Vagina (tissue), 2 donors: ENCODE measurements at regions not wholly inside any gene's neighbourhood (a gene's known extent, or its start where the extent isn't known, plus 50 kb on each side); places are given as distances from the start of the nearest gene placed in this dataset.

Experiments
- DNase-seq, 2 donors: peaks; one replicate each; pipeline ENCODE4 v3.0.0-alpha.2; 2017; ENCODE audit errors: extremely low spot score in 2 of 2
- H3K27ac ChIP-seq: fragments of 200-600 bp; sonication (generic); one replicate; pipeline ENCODE4 v1.5.1; 2019
- H3K27me3 ChIP-seq: fragments of 200-600 bp; sonication (generic); one replicate; pipeline ENCODE4 v1.5.1; 2019
- H3K36me3 ChIP-seq, 2 donors: fragments of 200-600 bp; sonication (generic); one replicate each; pipeline ENCODE4 v1.5.1; 2017 to 2019
- H3K4me1 ChIP-seq: fragments of 200-600 bp; sonication (generic); one replicate; pipeline ENCODE4 v1.5.1; 2019
- H3K4me3 ChIP-seq, 2 donors: fragments of 200-600 bp; sonication (generic); 1 replicate in 1 of 2; 2 replicates in 1 of 2; pipeline ENCODE4 v1.5.1; 2016 to 2019
- H3K9me3 ChIP-seq: fragments of 200-600 bp; sonication (generic); one replicate; pipeline ENCODE4 v1.5.1; 2019
- POLR2A ChIP-seq, 2 donors: fragments of 450-650 bp; IDR thresholded peaks; one replicate each; pipeline ENCODE4 v1.6.1; 2017; ENCODE audit warnings: antibody characterized with exemption in 2 of 2, mild to moderate bottlenecking in 2 of 2, moderate library complexity in 2 of 2
- POLR2AphosphoS5 ChIP-seq, 2 donors: sonication (generic); formaldehyde crosslinking; IDR thresholded peaks; one replicate each; pipeline ENCODE4 v1.9.0; 2017; ENCODE audit warnings: antibody characterized with exemption in 2 of 2, mild to moderate bottlenecking in 2 of 2, low read depth in 1 of 2; ENCODE audit not compliant: insufficient read depth in 1 of 2
- intact Hi-C: fragments of 100-400 bp; cut with DNase I; formaldehyde crosslinking; loops from one replicate; pipeline ENCODE4 v1.15.1; 2023
- TF ChIP-seq, protein P1 (sequence below), 3 experiments: fragments of 450-650 bp in 2 of 3; fragments of 200-600 bp in 1 of 3; sonication (generic) in 1 of 3; IDR thresholded peaks; one replicate each; pipeline ENCODE4 v1.5.1; 2017 to 2019; ENCODE audit warnings: antibody characterized with exemption in 3 of 3, mild to moderate bottlenecking in 2 of 3, moderate library complexity in 2 of 3

DNA sequence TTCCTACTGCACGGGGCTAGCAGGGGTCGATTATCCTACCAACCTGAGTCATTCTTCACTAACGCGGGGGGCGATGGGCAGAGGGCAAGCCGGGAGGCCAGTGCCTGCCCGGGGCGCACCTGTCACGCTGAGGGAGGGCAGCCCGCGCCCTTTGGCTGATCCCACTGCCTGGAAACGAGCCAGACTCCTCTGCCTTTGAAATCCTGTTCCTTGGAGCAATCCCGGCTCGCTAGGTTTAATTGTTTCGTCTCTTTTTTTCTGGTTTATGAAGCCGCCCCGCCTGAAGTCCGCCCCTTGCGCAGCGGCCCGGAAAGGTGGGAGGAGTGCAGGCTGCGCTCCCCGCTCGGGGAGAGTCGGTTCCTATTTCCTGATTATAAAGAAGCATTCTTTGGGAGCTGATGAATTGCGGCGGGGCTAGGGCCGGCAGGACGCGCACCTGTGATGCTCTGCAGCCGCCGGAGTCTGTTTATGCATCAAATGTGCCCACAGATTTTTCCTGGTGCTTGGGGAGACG lies 484.2 kb downstream of the BCOR start:
- Histone ChIP-seq H3K4me1 (peaks cover 6% of the 10 kb centered on the region), H3K36me3 (no peaks in the 10 kb centered on the region), H3K9me3 (no peaks in the 10 kb centered on the region), H3K27ac (no peak overlapping the region), H3K4me3 (peak overlapping the region; percentile 4 to 24), H3K27me3 (no peaks in the 10 kb centered on the region)
- intact Hi-C loops: no loop called here
- TF ChIP-seq POLR2A (IDR thresholded peaks at IDR 0.05) (no peak), POLR2AphosphoS5 (IDR thresholded peaks at IDR 0.05; ENCODE audit: insufficient read depth in 1 of 2, low read depth in 1 of 2) (no peak)
- TF ChIP-seq, protein P1, sequence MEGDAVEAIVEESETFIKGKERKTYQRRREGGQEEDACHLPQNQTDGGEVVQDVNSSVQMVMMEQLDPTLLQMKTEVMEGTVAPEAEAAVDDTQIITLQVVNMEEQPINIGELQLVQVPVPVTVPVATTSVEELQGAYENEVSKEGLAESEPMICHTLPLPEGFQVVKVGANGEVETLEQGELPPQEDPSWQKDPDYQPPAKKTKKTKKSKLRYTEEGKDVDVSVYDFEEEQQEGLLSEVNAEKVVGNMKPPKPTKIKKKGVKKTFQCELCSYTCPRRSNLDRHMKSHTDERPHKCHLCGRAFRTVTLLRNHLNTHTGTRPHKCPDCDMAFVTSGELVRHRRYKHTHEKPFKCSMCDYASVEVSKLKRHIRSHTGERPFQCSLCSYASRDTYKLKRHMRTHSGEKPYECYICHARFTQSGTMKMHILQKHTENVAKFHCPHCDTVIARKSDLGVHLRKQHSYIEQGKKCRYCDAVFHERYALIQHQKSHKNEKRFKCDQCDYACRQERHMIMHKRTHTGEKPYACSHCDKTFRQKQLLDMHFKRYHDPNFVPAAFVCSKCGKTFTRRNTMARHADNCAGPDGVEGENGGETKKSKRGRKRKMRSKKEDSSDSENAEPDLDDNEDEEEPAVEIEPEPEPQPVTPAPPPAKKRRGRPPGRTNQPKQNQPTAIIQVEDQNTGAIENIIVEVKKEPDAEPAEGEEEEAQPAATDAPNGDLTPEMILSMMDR (IDR thresholded peaks at IDR 0.05): no peak
- DNase-seq: no peak

DNA sequence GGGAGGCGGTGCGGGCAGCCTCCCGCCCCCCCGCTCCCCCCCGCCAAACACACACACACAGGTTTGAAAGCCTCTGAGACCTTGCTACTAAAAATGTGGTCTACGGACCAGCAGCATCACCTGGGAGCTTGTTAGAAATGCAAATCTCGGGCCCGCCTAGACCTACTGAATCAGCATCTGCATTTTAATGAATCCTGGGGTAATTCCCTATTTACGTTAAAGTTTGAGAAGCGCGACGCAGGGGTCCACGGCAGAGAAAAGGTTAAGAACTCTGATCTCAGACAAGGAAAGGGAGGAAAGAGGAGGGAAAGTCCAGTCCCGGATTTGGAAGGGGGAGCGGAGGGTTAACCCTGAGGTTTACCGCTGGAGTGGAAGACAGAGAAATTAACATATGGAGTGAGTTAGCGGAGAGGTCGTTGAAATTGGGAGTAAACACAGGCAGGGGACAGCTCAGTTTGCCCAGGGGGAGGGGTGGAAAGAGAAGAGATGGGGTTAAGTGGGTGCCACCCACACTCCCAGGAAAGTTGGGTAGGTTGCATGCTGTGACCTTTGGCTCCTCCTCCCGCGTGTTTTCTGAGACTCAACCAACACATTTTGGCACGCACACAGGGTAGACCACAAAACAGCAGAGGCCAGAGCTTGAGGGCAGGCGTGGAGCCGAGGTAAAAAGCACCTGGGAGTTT lies 483.6 kb downstream of the BCOR start:
- Histone ChIP-seq H3K27ac (no peak overlapping the region), H3K27me3 (no peaks in the 10 kb centered on the region), H3K36me3 (no peaks in the 10 kb centered on the region), H3K4me1 (peaks cover 6% of the 10 kb centered on the region), H3K4me3 (peak overlapping the region in 1 of 2 donors; percentile 4), H3K9me3 (no peaks in the 10 kb centered on the region)
- no peak for DNase-seq
- TF ChIP-seq, protein P1 (IDR thresholded peaks at IDR 0.05): no peak
- no peak for TF ChIP-seq POLR2AphosphoS5 (IDR thresholded peaks at IDR 0.05; ENCODE audit: insufficient read depth in 1 of 2, low read depth in 1 of 2)
- no peak for TF ChIP-seq POLR2A (IDR thresholded peaks at IDR 0.05)
- intact Hi-C loops: no loop called here

- no peak for TF ChIP-seq POLR2A (IDR thresholded peaks at IDR 0.05)
- TF ChIP-seq, protein P1 (IDR thresholded peaks at IDR 0.05): no peak
- TF ChIP-seq POLR2AphosphoS5 (IDR thresholded peaks at IDR 0.05; ENCODE audit: insufficient read depth in 1 of 2, low read depth in 1 of 2): no peak
- Histone ChIP-seq H3K4me3 (no peak overlapping the region), H3K36me3 (no peaks in the 10 kb centered on the region), H3K27ac (no peak overlapping the region), H3K9me3 (no peaks in the 10 kb centered on the region), H3K4me1 (peaks cover 6% of the 10 kb centered on the region), H3K27me3 (no peaks in the 10 kb centered on the region)
- DNase-seq: no peak
- intact Hi-C loops: no loop called here
These were observed 483.1 kb downstream of the BCOR start for GRCh38 chrX:39614680-39614998.

DNA sequence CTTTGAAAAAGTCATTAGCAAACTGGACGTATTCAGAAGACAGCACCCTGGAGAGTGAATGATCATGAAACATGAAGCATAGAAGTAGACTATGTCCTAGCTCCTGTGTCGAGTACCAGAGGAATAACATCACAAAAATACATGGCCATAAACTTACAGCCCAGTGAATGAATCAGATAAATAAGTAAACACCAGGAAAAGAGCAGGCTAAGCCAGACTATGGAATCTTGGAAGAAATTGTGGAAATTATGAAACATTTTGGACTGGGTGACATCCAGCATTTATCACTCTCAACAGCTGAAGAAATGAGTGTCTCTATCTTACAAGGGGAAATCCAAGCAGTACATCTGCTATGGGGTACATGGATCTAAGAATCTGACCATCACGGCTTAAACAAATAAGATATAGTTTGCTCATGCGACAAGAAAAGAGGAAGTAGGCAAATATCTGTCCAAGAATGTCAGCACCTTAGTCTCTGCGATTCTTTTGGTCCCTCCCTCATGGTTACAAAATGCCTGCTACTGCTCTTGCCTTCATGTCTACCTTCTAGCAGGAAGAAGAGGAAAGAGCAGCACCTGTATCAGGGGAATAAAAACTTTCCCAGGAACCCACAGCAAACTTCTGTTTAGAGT lies 481.5 kb downstream of the BCOR start:
- H3K27me3 ChIP-seq: no peaks in the 10 kb centered on the region
- intact Hi-C loops: no loop called here
- no peak for DNase-seq

More for the DNA sequence above, 481.5 kb downstream of the BCOR start:
- TF ChIP-seq, protein P1 (IDR thresholded peaks at IDR 0.05): no peak
- TF ChIP-seq POLR2AphosphoS5 (IDR thresholded peaks at IDR 0.05; ENCODE audit: insufficient read depth in 1 of 2, low read depth in 1 of 2) (no peak), POLR2A (IDR thresholded peaks at IDR 0.05) (no peak)
- peaks cover 6% of the 10 kb centered on the region for H3K4me1 ChIP-seq
- H3K27ac ChIP-seq: no peak overlapping the region
- no peaks in the 10 kb centered on the region for H3K9me3 ChIP-seq
- H3K4me3 ChIP-seq: no peak overlapping the region
- H3K36me3 ChIP-seq: no peaks in the 10 kb centered on the region
